GM23338 (cell line): ENCODE measurements at regions not wholly inside any gene's neighbourhood (a gene's known extent, or its start where the extent isn't known, plus 50 kb on each side); places are given as distances from the start of the nearest gene placed in this dataset.
A peak's percentile ranks its signal among the peaks of the same experiment; 100 is the strongest.

Experiments used
- ATAC-seq: fragments of 200-7000 bp; cut with Tn5 transposase; 3 replicates; pipeline ENCODE4 v1.9.1; 2020
- DNase-seq: peaks from one replicate; pipeline ENCODE4 v3.0.0-alpha.2; 2015; ENCODE audit warnings: low spot score
- H2AFZ ChIP-seq: fragments of 200-600 bp; sonication (generic); 2 replicates; pipeline ENCODE4 v1.8.0; 2016; ENCODE audit warnings: antibody characterized with exemption, mild to moderate bottlenecking, moderate library complexity
- H3F3A ChIP-seq: fragments of 200-600 bp; sonication (generic); replicated peaks from 2 replicates; pipeline ENCODE4 v1.8.0; 2017; ENCODE audit warnings: antibody characterized with exemption, mixed run types, low read depth
- H3K27ac ChIP-seq: fragments of 200-600 bp; sonication (generic); 2 replicates; pipeline ENCODE4 v1.6.1; 2016; ENCODE audit warnings: low read depth
- H3K27me3 ChIP-seq: fragments of 200-600 bp; sonication (generic); 2 replicates; pipeline ENCODE4 v1.8.0; 2016; ENCODE audit warnings: mild to moderate bottlenecking, mixed run types, moderate library complexity; ENCODE audit not compliant: insufficient read depth
- H3K36me3 ChIP-seq: fragments of 200-600 bp; sonication (generic); 2 replicates; pipeline ENCODE4 v1.8.0; 2016; ENCODE audit warnings: mild to moderate bottlenecking; ENCODE audit not compliant: insufficient read depth
- H3K4me1 ChIP-seq: fragments of 200-600 bp; sonication (generic); 2 replicates; pipeline ENCODE4 v1.8.0; 2016; ENCODE audit warnings: mild to moderate bottlenecking, moderate library complexity; ENCODE audit not compliant: insufficient read depth
- H3K4me2 ChIP-seq: fragments of 200-600 bp; sonication (generic); 2 replicates; pipeline ENCODE4 v1.7.1; 2017; ENCODE audit warnings: mixed run types
- H3K4me3 ChIP-seq: fragments of 200-600 bp; sonication (generic); 2 replicates; pipeline ENCODE4 v1.6.1; 2016; ENCODE audit warnings: mixed run types
- H3K79me2 ChIP-seq: fragments of 200-600 bp; sonication (generic); replicated peaks from 2 replicates; pipeline ENCODE4 v1.8.0; 2017; ENCODE audit warnings: mild to moderate bottlenecking; ENCODE audit not compliant: insufficient read depth
- H3K9me2 ChIP-seq: fragments of 200-600 bp; sonication (generic); 2 replicates; pipeline ENCODE4 v1.8.0; 2017; ENCODE audit not compliant: insufficient read depth
- H4K20me1 ChIP-seq: fragments of 200-600 bp; sonication (generic); replicated peaks from 2 replicates; pipeline ENCODE4 v1.8.0; 2017; ENCODE audit warnings: mild to moderate bottlenecking; ENCODE audit not compliant: insufficient read depth
- H3K27ac Mint-ChIP-seq: 2 replicates; pipeline ENCODE4 v1.8.0; 2020; ENCODE audit warnings: inconsistent platforms, mild to moderate bottlenecking, moderate library complexity, mixed read lengths
- H3K27me3 Mint-ChIP-seq: 3 replicates; pipeline ENCODE4 v1.8.0; 2022; ENCODE audit warnings: low read depth, mild to moderate bottlenecking, moderate library complexity, mixed read lengths, inconsistent platforms; ENCODE audit not compliant: insufficient read depth, poor library complexity
- H3K36me3 Mint-ChIP-seq: 3 replicates; pipeline ENCODE4 v1.8.0; 2021; ENCODE audit warnings: low read depth, mild to moderate bottlenecking, inconsistent platforms, moderate library complexity, mixed read lengths
- H3K4me1 Mint-ChIP-seq: 3 replicates; pipeline ENCODE4 v1.8.0; 2020; ENCODE audit warnings: mild to moderate bottlenecking, inconsistent platforms, mixed read lengths
- H3K4me3 Mint-ChIP-seq: 3 replicates; pipeline ENCODE4 v1.8.0; 2021; ENCODE audit warnings: moderate library complexity, mild to moderate bottlenecking, inconsistent platforms, mixed read lengths
- H3K9me3 Mint-ChIP-seq: 3 replicates; pipeline ENCODE4 v1.8.0; 2020; ENCODE audit warnings: moderate library complexity, mild to moderate bottlenecking, inconsistent platforms, mixed read lengths
- CREB1 ChIP-seq: fragments of 250-450 bp; sonication (Bioruptor Pico); IDR thresholded peaks from 2 replicates; pipeline ENCODE4 v1.5.0; 2020; ENCODE audit warnings: low read depth, mild to moderate bottlenecking, moderate library complexity
- EZH2 ChIP-seq: fragments of 200-600 bp; sonication (generic); IDR thresholded peaks from one replicate; pipeline ENCODE4 v1.8.0; 2017; ENCODE audit warnings: antibody characterized with exemption, mild to moderate bottlenecking, low read depth; ENCODE audit not compliant: unreplicated experiment
- POLR2AphosphoS5 ChIP-seq: IDR thresholded peaks from 2 replicates; pipeline ENCODE4 v1.6.1; 2016; ENCODE audit warnings: antibody characterized with exemption, low read depth
- STAT1 ChIP-seq: IDR thresholded peaks from one replicate; pipeline ENCODE4 v1.6.1; 2016; ENCODE audit warnings: antibody characterized with exemption; ENCODE audit not compliant: unreplicated experiment
- ZNF114 ChIP-seq: fragments of 250-450 bp; sonication (Bioruptor Pico); IDR thresholded peaks from 2 replicates; pipeline ENCODE4 v1.5.0; 2020; ENCODE audit warnings: mild to moderate bottlenecking, moderate library complexity
- ZNF331 ChIP-seq: fragments of 250-450 bp; sonication (Bioruptor Pico); IDR thresholded peaks from 2 replicates; pipeline ENCODE4 v1.5.0; 2020; ENCODE audit warnings: low read depth, mild to moderate bottlenecking, moderate library complexity
- TF ChIP-seq, protein P1 (sequence below): fragments of 250-450 bp; sonication (Bioruptor Pico); IDR thresholded peaks from 2 replicates; pipeline ENCODE4 v1.5.0; 2020; ENCODE audit warnings: mild to moderate bottlenecking, moderate library complexity
- TF ChIP-seq, protein P2 (sequence below): IDR thresholded peaks from one replicate; pipeline ENCODE4 v1.6.1; 2018; ENCODE audit warnings: antibody characterized with exemption; ENCODE audit not compliant: unreplicated experiment

DNA sequence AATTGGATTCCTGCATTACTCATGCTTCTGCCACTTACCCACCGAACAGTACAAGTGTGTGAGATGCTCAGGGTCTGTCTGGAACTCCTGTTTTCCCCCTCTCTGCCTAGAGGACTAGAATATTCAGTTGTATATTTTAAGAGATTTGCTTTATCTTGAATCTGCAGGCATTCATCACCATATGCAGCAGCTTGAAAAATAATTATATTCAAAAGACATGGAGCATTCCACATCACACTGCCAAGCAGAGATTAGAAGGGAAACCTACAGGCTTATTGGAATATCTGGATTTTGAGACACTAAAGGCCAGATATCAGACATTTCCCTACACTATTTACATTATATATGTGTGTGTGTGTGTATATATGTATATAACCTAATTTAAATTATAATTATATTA, 382.8 kb upstream of the POM121L12 start:
- H4K20me1 ChIP-seq, result no peaks in the 10 kb centered on the region
- no peaks in the 10 kb centered on the region for H3K36me3 ChIP-seq
- H3K4me1 ChIP-seq, result peaks cover 3% of the 10 kb centered on the region; the same call in 1 of the 2 replicates
- no peak overlapping the region for H3K4me2 ChIP-seq
- H3K27ac Mint-ChIP-seq, result no peak overlapping the region
- TF ChIP-seq, protein P1, sequence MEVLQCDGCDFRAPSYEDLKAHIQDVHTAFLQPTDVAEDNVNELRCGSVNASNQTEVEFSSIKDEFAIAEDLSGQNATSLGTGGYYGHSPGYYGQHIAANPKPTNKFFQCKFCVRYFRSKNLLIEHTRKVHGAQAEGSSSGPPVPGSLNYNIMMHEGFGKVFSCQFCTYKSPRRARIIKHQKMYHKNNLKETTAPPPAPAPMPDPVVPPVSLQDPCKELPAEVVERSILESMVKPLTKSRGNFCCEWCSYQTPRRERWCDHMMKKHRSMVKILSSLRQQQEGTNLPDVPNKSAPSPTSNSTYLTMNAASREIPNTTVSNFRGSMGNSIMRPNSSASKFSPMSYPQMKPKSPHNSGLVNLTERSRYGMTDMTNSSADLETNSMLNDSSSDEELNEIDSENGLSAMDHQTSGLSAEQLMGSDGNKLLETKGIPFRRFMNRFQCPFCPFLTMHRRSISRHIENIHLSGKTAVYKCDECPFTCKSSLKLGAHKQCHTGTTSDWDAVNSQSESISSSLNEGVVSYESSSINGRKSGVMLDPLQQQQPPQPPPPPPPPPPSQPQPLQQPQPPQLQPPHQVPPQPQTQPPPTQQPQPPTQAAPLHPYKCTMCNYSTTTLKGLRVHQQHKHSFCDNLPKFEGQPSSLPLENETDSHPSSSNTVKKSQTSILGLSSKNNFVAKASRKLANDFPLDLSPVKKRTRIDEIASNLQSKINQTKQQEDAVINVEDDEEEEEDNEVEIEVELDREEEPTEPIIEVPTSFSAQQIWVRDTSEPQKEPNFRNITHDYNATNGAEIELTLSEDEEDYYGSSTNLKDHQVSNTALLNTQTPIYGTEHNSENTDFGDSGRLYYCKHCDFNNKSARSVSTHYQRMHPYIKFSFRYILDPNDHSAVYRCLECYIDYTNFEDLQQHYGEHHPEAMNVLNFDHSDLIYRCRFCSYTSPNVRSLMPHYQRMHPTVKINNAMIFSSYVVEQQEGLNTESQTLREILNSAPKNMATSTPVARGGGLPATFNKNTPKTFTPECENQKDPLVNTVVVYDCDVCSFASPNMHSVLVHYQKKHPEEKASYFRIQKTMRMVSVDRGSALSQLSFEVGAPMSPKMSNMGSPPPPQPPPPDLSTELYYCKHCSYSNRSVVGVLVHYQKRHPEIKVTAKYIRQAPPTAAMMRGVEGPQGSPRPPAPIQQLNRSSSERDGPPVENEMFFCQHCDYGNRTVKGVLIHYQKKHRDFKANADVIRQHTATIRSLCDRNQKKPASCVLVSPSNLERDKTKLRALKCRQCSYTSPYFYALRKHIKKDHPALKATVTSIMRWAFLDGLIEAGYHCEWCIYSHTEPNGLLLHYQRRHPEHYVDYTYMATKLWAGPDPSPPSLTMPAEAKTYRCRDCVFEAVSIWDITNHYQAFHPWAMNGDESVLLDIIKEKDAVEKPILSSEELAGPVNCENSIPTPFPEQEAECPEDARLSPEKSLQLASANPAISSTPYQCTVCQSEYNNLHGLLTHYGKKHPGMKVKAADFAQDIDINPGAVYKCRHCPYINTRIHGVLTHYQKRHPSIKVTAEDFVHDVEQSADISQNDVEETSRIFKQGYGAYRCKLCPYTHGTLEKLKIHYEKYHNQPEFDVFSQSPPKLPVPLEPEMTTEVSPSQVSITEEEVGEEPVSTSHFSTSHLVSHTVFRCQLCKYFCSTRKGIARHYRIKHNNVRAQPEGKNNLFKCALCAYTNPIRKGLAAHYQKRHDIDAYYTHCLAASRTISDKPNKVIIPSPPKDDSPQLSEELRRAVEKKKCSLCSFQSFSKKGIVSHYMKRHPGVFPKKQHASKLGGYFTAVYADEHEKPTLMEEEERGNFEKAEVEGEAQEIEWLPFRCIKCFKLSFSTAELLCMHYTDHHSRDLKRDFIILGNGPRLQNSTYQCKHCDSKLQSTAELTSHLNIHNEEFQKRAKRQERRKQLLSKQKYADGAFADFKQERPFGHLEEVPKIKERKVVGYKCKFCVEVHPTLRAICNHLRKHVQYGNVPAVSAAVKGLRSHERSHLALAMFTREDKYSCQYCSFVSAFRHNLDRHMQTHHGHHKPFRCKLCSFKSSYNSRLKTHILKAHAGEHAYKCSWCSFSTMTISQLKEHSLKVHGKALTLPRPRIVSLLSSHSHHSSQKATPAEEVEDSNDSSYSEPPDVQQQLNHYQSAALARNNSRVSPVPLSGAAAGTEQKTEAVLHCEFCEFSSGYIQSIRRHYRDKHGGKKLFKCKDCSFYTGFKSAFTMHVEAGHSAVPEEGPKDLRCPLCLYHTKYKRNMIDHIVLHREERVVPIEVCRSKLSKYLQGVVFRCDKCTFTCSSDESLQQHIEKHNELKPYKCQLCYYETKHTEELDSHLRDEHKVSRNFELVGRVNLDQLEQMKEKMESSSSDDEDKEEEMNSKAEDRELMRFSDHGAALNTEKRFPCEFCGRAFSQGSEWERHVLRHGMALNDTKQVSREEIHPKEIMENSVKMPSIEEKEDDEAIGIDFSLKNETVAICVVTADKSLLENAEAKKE, result no peak
- TF ChIP-seq, protein P2, sequence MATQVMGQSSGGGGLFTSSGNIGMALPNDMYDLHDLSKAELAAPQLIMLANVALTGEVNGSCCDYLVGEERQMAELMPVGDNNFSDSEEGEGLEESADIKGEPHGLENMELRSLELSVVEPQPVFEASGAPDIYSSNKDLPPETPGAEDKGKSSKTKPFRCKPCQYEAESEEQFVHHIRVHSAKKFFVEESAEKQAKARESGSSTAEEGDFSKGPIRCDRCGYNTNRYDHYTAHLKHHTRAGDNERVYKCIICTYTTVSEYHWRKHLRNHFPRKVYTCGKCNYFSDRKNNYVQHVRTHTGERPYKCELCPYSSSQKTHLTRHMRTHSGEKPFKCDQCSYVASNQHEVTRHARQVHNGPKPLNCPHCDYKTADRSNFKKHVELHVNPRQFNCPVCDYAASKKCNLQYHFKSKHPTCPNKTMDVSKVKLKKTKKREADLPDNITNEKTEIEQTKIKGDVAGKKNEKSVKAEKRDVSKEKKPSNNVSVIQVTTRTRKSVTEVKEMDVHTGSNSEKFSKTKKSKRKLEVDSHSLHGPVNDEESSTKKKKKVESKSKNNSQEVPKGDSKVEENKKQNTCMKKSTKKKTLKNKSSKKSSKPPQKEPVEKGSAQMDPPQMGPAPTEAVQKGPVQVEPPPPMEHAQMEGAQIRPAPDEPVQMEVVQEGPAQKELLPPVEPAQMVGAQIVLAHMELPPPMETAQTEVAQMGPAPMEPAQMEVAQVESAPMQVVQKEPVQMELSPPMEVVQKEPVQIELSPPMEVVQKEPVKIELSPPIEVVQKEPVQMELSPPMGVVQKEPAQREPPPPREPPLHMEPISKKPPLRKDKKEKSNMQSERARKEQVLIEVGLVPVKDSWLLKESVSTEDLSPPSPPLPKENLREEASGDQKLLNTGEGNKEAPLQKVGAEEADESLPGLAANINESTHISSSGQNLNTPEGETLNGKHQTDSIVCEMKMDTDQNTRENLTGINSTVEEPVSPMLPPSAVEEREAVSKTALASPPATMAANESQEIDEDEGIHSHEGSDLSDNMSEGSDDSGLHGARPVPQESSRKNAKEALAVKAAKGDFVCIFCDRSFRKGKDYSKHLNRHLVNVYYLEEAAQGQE, result no peak
- TF ChIP-seq ZNF331 (CRISPR knock-in tag), result no peak
- TF ChIP-seq ZNF114, result no peak
- TF ChIP-seq EZH2, result no peak
- TF ChIP-seq CREB1 (CRISPR knock-in tag), result no peak
- TF ChIP-seq STAT1, result no peak
- no peak for TF ChIP-seq POLR2AphosphoS5
- DNase-seq (no peak), ATAC-seq (no peak)
- H3K4me3 ChIP-seq, result no peak overlapping the region
- no peak overlapping the region for H3K4me3 Mint-ChIP-seq
- H3K27me3 ChIP-seq, result no peaks in the 10 kb centered on the region
- no peaks in the 10 kb centered on the region for H3K9me3 Mint-ChIP-seq
- no peaks in the 10 kb centered on the region for H3K36me3 Mint-ChIP-seq
- no peaks in the 10 kb centered on the region for H3K79me2 ChIP-seq
- H3K4me1 Mint-ChIP-seq, result peaks cover 3% of the 10 kb centered on the region; the same call in 2 of the 3 replicates
- H3F3A ChIP-seq, result no peaks in the 10 kb centered on the region
- H2AFZ ChIP-seq, result 0 out of 2 replicates have a peak overlapping the region, but pooled peaks have one; percentile 24
- 0 out of 2 replicates have a peak, but pooled peaks cover under 1% of the 10 kb centered on the region for H3K9me2 ChIP-seq
- H3K27me3 Mint-ChIP-seq, result peaks cover 3% of the 10 kb centered on the region
- no peak overlapping the region for H3K27ac ChIP-seq
